OCI-LY7 (cell line): ENCODE measurements at regions not wholly inside any gene's neighbourhood (a gene's known extent, or its start where the extent isn't known, plus 50 kb on each side); places are given as distances from the start of the nearest gene placed in this dataset.
A peak's percentile ranks its signal among the peaks of the same experiment; 100 is the strongest.
"Not testable (repeated sequence)": the region's sequence is repeated elsewhere in the genome, so short reads cannot be mapped to it uniquely, and the experiment has no call there.

Experiments used
- BruUV-seq: library from RNA; stranded (reverse); fragments of 400-500 nt; replicated peaks from 2 replicates; lab custom pipeline; 2021; lab: Mats Ljungman, UMichigan
- CTCF ChIA-PET: fragments of 300-600 bp; sonication (Branson Sonifier 250); formaldehyde crosslinking; loops from one replicate; lab custom pipeline; 2022; ENCODE audit warnings: antibody characterized with exemption; ENCODE audit not compliant: unreplicated experiment; lab: Charles Lee
- POLR2A ChIA-PET: fragments of 300-600 bp; sonication (Branson Sonifier 250); formaldehyde crosslinking; loops from one replicate; lab custom pipeline; 2022; ENCODE audit warnings: antibody characterized with exemption; lab: Charles Lee
- DNase-seq: peaks from one replicate; pipeline ENCODE4 v3.0.0-alpha.2; 2015; ENCODE audit warnings: low spot score
- H2AFZ ChIP-seq: fragments of 200-600 bp; sonication (generic), shearing (Covaris generic); 2 replicates; pipeline ENCODE4 v1.6.1; 2014; ENCODE audit warnings: mild to moderate bottlenecking, antibody characterized with exemption, low read length, moderate library complexity
- H3K27ac ChIP-seq: fragments of 200-600 bp; sonication (generic); 2 replicates; pipeline ENCODE4 v1.5.1; 2014; ENCODE audit warnings: mixed run types, low read depth, mild to moderate bottlenecking, moderate library complexity, low read length, inconsistent platforms; ENCODE audit not compliant: poor library complexity, severe bottlenecking
- H3K36me3 ChIP-seq: fragments of 200-600 bp; sonication (generic); 2 replicates; pipeline ENCODE4 v1.6.1; 2014; ENCODE audit warnings: mild to moderate bottlenecking, antibody characterized with exemption, low read length, moderate library complexity, mixed read lengths; ENCODE audit not compliant: insufficient read depth
- H3K4me1 ChIP-seq: fragments of 200-600 bp; sonication (generic); 2 replicates; pipeline ENCODE4 v1.5.1; 2014; ENCODE audit warnings: mild to moderate bottlenecking, low read length; ENCODE audit not compliant: insufficient read depth, poor library complexity, severe bottlenecking
- H3K4me2 ChIP-seq: fragments of 200-600 bp; sonication (generic); 2 replicates; pipeline ENCODE4 v1.6.1; 2014; ENCODE audit warnings: mild to moderate bottlenecking, low read length
- H3K4me3 ChIP-seq: fragments of 200-600 bp; sonication (generic); 2 replicates; pipeline ENCODE4 v1.5.1; 2014; ENCODE audit warnings: mild to moderate bottlenecking, low read depth, low read length; ENCODE audit not compliant: poor library complexity, severe bottlenecking
- H3K79me2 ChIP-seq: fragments of 200-600 bp; sonication (generic); 2 replicates; pipeline ENCODE4 v1.6.1; 2016; ENCODE audit warnings: low read depth, mild to moderate bottlenecking, low read length, moderate library complexity, mixed read lengths; ENCODE audit not compliant: insufficient read depth
- H3K9me2 ChIP-seq: fragments of 200-600 bp; sonication (generic); 2 replicates; pipeline ENCODE4 v1.6.1; 2016; ENCODE audit warnings: mild to moderate bottlenecking, low read length, mixed read lengths; ENCODE audit not compliant: insufficient read depth
- H3K9me3 ChIP-seq: fragments of 200-600 bp; sonication (generic); 2 replicates; pipeline ENCODE4 v1.6.1; 2014; ENCODE audit warnings: mild to moderate bottlenecking, mixed run types, low read length, mixed read lengths
- H4K20me1 ChIP-seq: fragments of 200-600 bp; sonication (generic); 2 replicates; pipeline ENCODE4 v1.6.1; 2014; ENCODE audit warnings: mild to moderate bottlenecking, antibody characterized with exemption, low read length, moderate library complexity, mixed read lengths; ENCODE audit not compliant: insufficient read depth
- EZH2phosphoT487 ChIP-seq: fragments of 200-600 bp; sonication (generic); IDR thresholded peaks from 2 replicates; pipeline ENCODE4 v1.6.1; 2018; ENCODE audit warnings: low read depth, borderline replicate concordance, mild to moderate bottlenecking, mixed run types, antibody characterized with exemption, low read length, moderate library complexity, mixed read lengths
- intact Hi-C: fragments of 100-400 bp; cut with micrococcal nuclease; formaldehyde crosslinking; loops from one replicate; pipeline ENCODE4 v1.10.0; 2022; ENCODE audit not compliant: unreplicated experiment
- TF ChIP-seq, protein P1 (sequence below): fragments of 200-600 bp; sonication (generic); conservative IDR thresholded peaks from 2 replicates; pipeline ENCODE4 v1.5.1; 2014; ENCODE audit warnings: mild to moderate bottlenecking, antibody characterized with exemption, low read length, moderate library complexity, mixed read lengths

- H3K79me2 ChIP-seq, result no peaks in the 10 kb centered on the region
- no peaks in the 10 kb centered on the region for H4K20me1 ChIP-seq
- ChIA-PET CTCF (interaction anchor here (0.9 kb wide), 1 partner anchor 25 kb away, joined by 3 read pairs; no protein-coding TSS in a partner anchor), POLR2A (no interaction called here)
- no peak for TF ChIP-seq EZH2phosphoT487
- TF ChIP-seq, protein P1, sequence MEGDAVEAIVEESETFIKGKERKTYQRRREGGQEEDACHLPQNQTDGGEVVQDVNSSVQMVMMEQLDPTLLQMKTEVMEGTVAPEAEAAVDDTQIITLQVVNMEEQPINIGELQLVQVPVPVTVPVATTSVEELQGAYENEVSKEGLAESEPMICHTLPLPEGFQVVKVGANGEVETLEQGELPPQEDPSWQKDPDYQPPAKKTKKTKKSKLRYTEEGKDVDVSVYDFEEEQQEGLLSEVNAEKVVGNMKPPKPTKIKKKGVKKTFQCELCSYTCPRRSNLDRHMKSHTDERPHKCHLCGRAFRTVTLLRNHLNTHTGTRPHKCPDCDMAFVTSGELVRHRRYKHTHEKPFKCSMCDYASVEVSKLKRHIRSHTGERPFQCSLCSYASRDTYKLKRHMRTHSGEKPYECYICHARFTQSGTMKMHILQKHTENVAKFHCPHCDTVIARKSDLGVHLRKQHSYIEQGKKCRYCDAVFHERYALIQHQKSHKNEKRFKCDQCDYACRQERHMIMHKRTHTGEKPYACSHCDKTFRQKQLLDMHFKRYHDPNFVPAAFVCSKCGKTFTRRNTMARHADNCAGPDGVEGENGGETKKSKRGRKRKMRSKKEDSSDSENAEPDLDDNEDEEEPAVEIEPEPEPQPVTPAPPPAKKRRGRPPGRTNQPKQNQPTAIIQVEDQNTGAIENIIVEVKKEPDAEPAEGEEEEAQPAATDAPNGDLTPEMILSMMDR, result peak; percentile 89
- H3K36me3 ChIP-seq, result no peaks in the 10 kb centered on the region
- H3K9me2 ChIP-seq, result no peaks in the 10 kb centered on the region
- no peak overlapping the region for H2AFZ ChIP-seq
- no peak overlapping the region for H3K27ac ChIP-seq
- no peaks in the 10 kb centered on the region for H3K4me1 ChIP-seq
- DNase-seq, result peak; percentile 26
- peaks cover 15% of the 10 kb centered on the region for H3K9me3 ChIP-seq
- H3K4me3 ChIP-seq, result no peak overlapping the region
- H3K4me2 ChIP-seq, result no peak overlapping the region
- no TSS peak for BruUV-seq
- intact Hi-C loops, result no loop called here
These were observed 126.1 kb downstream of the BRD1 start for GRCh38 chr22:49701380-49702067.

- no peak overlapping the region for H3K4me2 ChIP-seq
- ChIA-PET POLR2A (no interaction called here), CTCF (no interaction called here)
- H3K27ac ChIP-seq, result no peak overlapping the region
- no peaks in the 10 kb centered on the region for H3K79me2 ChIP-seq
- no peaks in the 10 kb centered on the region for H3K36me3 ChIP-seq
- H2AFZ ChIP-seq, result no peak overlapping the region
- no peaks in the 10 kb centered on the region for H3K9me2 ChIP-seq
- H4K20me1 ChIP-seq, result no peaks in the 10 kb centered on the region
- no peak for TF ChIP-seq EZH2phosphoT487
- TF ChIP-seq, protein P1, result no peak
- no peak for DNase-seq
- H3K4me3 ChIP-seq, result no peak overlapping the region
- no TSS peak for BruUV-seq
- no peaks in the 10 kb centered on the region for H3K4me1 ChIP-seq
- peaks cover 15% of the 10 kb centered on the region for H3K9me3 ChIP-seq
- intact Hi-C loops, result no loop called here
These were observed 127.7 kb downstream of the BRD1 start for GRCh38 chr22:49699928-49700498.

DNA sequence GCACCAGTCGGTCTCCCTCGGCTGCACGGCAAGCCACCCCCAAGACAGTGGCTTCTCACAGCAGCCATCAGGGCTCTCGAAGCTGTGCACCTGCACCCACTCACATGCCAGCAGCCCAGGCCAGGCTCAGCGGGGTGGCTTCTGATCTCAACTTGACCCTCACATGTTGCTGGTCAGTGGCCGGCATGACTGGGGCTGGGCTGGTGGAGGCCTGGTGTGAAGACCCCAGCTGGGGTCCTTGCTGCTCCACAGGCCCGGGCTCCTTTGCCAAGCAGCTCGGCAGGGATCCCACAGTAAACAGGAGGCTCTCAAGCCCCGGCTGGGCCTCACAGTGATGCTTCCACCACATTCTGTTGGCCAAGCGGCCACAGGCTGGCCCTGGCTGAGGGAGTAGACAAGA, 128.2 kb downstream of the BRD1 start:
- no peak overlapping the region for H2AFZ ChIP-seq
- H3K9me2 ChIP-seq, result no peaks in the 10 kb centered on the region
- H3K36me3 ChIP-seq, result no peaks in the 10 kb centered on the region
- ChIA-PET POLR2A (no interaction called here), CTCF (no interaction called here)
- no TSS peak for BruUV-seq
- no peak overlapping the region for H3K27ac ChIP-seq
- no peaks in the 10 kb centered on the region for H3K4me1 ChIP-seq
- DNase-seq, result no peak
- peaks cover 15% of the 10 kb centered on the region for H3K9me3 ChIP-seq
- H4K20me1 ChIP-seq, result no peaks in the 10 kb centered on the region
- H3K4me3 ChIP-seq, result no peak overlapping the region
- no peak overlapping the region for H3K4me2 ChIP-seq
- H3K79me2 ChIP-seq, result no peaks in the 10 kb centered on the region
- intact Hi-C loops, result no loop called here
- TF ChIP-seq EZH2phosphoT487, result no peak
- TF ChIP-seq, protein P1, result no peak

GRCh38 chr22:49698616-49699015, 129.1 kb downstream of the BRD1 start:
- H3K4me2 ChIP-seq, H3K4me3 ChIP-seq, H3K4me1 ChIP-seq, H3K9me2 ChIP-seq, H3K79me2 ChIP-seq, H3K27ac ChIP-seq, H3K36me3 ChIP-seq, H4K20me1 ChIP-seq, DNase-seq, POLR2A ChIA-PET, BruUV-seq, H2AFZ ChIP-seq, CTCF ChIA-PET, intact Hi-C loops: not testable (repeated sequence)
- H3K9me3 ChIP-seq, result peaks cover 15% of the 10 kb centered on the region
